MM.1S (cell line): ENCODE measurements at regions not wholly inside any gene's neighbourhood (a gene's known extent, or its start where the extent isn't known, plus 50 kb on each side); places are given as distances from the start of the nearest gene placed in this dataset.

Experiments used
- DNase-seq: peaks from one replicate; pipeline ENCODE4 v3.0.0-alpha.2; 2015
- H2AFZ ChIP-seq: fragments of 300-600 bp; sonication (generic); 2 replicates; pipeline ENCODE4 v1.6.0; 2016; ENCODE audit warnings: antibody characterized with exemption, low read length
- H3F3A ChIP-seq: fragments of 300-600 bp; sonication (generic); 2 replicates; pipeline ENCODE4 v1.6.1; 2016; ENCODE audit warnings: mild to moderate bottlenecking, antibody characterized with exemption, low read length, moderate library complexity, mixed read lengths; ENCODE audit not compliant: insufficient read depth
- H3K27ac ChIP-seq: fragments of 300-600 bp; sonication (generic); 2 replicates; pipeline ENCODE4 v1.5.1; 2016; ENCODE audit warnings: mild to moderate bottlenecking, low read length
- H3K27me3 ChIP-seq: fragments of 300-600 bp; sonication (generic); replicated peaks from 2 replicates; pipeline ENCODE4 v1.6.0; 2016; ENCODE audit warnings: low read length; ENCODE audit not compliant: insufficient read depth
- H3K36me3 ChIP-seq: fragments of 300-600 bp; sonication (generic); replicated peaks from 2 replicates; pipeline ENCODE4 v1.6.1; 2016; ENCODE audit warnings: mild to moderate bottlenecking, low read length, mixed read lengths; ENCODE audit not compliant: insufficient read depth
- H3K4me1 ChIP-seq: fragments of 300-600 bp; sonication (generic); 2 replicates; pipeline ENCODE4 v1.6.1; 2016; ENCODE audit warnings: low read length, mixed read lengths
- H3K4me2 ChIP-seq: fragments of 300-600 bp; sonication (generic); 2 replicates; pipeline ENCODE4 v1.6.0; 2016; ENCODE audit warnings: low read depth, low read length
- H3K4me3 ChIP-seq: fragments of 300-600 bp; sonication (generic); 2 replicates; pipeline ENCODE4 v1.5.1; 2016; ENCODE audit warnings: low read length, mixed read lengths
- H3K79me2 ChIP-seq: fragments of 300-600 bp; sonication (generic); 2 replicates; pipeline ENCODE4 v1.6.1; 2016; ENCODE audit warnings: mixed run types, low read length, mixed read lengths
- H3K9ac ChIP-seq: fragments of 300-600 bp; sonication (generic); 2 replicates; pipeline ENCODE4 v1.6.1; 2016; ENCODE audit warnings: low read length, mixed read lengths
- H3K9me2 ChIP-seq: fragments of 300-600 bp; sonication (generic); replicated peaks from 2 replicates; pipeline ENCODE4 v1.6.1; 2016; ENCODE audit warnings: mild to moderate bottlenecking, low read length, mixed read lengths; ENCODE audit not compliant: insufficient read depth
- H3K9me3 ChIP-seq: fragments of 300-600 bp; sonication (generic); replicated peaks from 2 replicates; pipeline ENCODE4 v1.6.1; 2016; ENCODE audit warnings: mild to moderate bottlenecking, low read length, mixed read lengths; ENCODE audit not compliant: insufficient read depth
- H4K20me1 ChIP-seq: fragments of 300-600 bp; sonication (generic); 2 replicates; pipeline ENCODE4 v1.6.1; 2016; ENCODE audit warnings: mild to moderate bottlenecking, low read length, moderate library complexity, mixed read lengths; ENCODE audit not compliant: insufficient read depth
- CTCF ChIP-seq: fragments of 300-600 bp; sonication (generic); IDR thresholded peaks from 2 replicates; pipeline ENCODE4 v1.5.1; 2016; ENCODE audit warnings: antibody characterized with exemption, low read length, mixed read lengths
- EZH2 ChIP-seq: fragments of 300-600 bp; sonication (generic); optimal IDR thresholded peaks from 2 replicates; pipeline ENCODE3; 2017; ENCODE audit warnings: low read depth, mild to moderate bottlenecking, antibody characterized with exemption, low read length, mixed read lengths
- EZH2phosphoT487 ChIP-seq: fragments of 300-600 bp; sonication (generic); IDR thresholded peaks from 2 replicates; pipeline ENCODE4 v1.6.1; 2018; ENCODE audit warnings: antibody characterized with exemption, low read length

DNA sequence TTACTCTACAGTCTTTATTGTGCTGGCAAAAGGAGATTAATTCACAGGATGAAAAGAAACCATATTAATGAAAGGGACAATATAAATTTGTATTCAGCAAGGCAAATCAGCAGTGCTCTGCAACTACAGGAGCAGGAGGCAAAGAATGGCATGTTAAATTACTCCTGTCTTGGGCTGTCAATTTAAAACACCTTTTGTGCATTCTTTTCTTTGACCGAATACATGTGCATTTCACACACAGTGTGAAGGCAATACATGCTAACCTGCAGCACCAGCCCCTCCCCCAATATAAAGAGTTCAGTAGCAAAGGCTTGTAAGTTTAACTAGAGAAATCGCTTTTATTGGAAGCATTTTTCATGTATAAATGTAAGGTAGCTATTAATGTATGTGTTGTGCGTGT is 275.2 kb upstream of the TOPAZ1 start:
- no peak overlapping the region for H3K4me2 ChIP-seq
- H3K27ac ChIP-seq: no peak overlapping the region
- H2AFZ ChIP-seq: no peak overlapping the region
- H3K9me3 ChIP-seq: no peaks in the 10 kb centered on the region
- no peaks in the 10 kb centered on the region for H3F3A ChIP-seq
- H3K9ac ChIP-seq: no peak overlapping the region
- no peaks in the 10 kb centered on the region for H3K9me2 ChIP-seq
- H3K36me3 ChIP-seq: no peaks in the 10 kb centered on the region
- H3K4me1 ChIP-seq: no peaks in the 10 kb centered on the region
- H3K79me2 ChIP-seq: no peaks in the 10 kb centered on the region
- no peak for DNase-seq
- no peak overlapping the region for H3K4me3 ChIP-seq
- H4K20me1 ChIP-seq: no peaks in the 10 kb centered on the region
- H3K27me3 ChIP-seq: no peaks in the 10 kb centered on the region
- no peak for TF ChIP-seq CTCF
- TF ChIP-seq EZH2phosphoT487: no peak
- no peak for TF ChIP-seq EZH2

DNA sequence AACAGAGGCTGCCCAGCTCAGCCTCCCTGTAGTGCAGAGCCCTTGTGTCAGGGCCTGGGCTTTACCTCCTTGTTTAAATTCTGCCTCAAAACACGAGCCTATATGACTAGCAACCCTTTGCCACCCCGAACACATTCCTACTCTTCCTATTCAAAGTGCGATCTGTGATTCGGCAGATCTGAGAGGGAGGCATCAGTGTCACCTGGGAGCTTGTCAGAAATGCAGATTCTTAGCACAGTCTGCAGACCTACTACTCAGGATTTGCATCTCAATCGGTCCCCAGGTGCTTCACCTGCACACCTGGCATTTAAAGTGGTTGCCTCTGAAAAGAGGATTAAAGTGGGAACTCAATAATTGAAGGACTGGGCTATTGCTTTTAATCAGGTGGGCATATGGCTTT is 273.2 kb upstream of the TOPAZ1 start:
- H3K9ac ChIP-seq: no peak overlapping the region
- H3K4me2 ChIP-seq: no peak overlapping the region
- TF ChIP-seq EZH2 (no peak), EZH2phosphoT487 (no peak), CTCF (no peak)
- H3K36me3 ChIP-seq: no peaks in the 10 kb centered on the region
- H3F3A ChIP-seq: no peaks in the 10 kb centered on the region
- no peak overlapping the region for H2AFZ ChIP-seq
- no peaks in the 10 kb centered on the region for H3K79me2 ChIP-seq
- H3K4me3 ChIP-seq: no peak overlapping the region
- no peaks in the 10 kb centered on the region for H3K9me3 ChIP-seq
- H3K27ac ChIP-seq: no peak overlapping the region
- H3K9me2 ChIP-seq: no peaks in the 10 kb centered on the region
- H3K4me1 ChIP-seq: no peaks in the 10 kb centered on the region
- no peak for DNase-seq
- H4K20me1 ChIP-seq: no peaks in the 10 kb centered on the region
- H3K27me3 ChIP-seq: no peaks in the 10 kb centered on the region

- H3K27me3 ChIP-seq: no peaks in the 10 kb centered on the region
- H3K9me2 ChIP-seq: no peaks in the 10 kb centered on the region
- no peaks in the 10 kb centered on the region for H3F3A ChIP-seq
- no peak overlapping the region for H3K4me3 ChIP-seq
- H3K27ac ChIP-seq: no peak overlapping the region
- H2AFZ ChIP-seq: no peak overlapping the region
- H4K20me1 ChIP-seq: no peaks in the 10 kb centered on the region
- no peaks in the 10 kb centered on the region for H3K9me3 ChIP-seq
- H3K4me1 ChIP-seq: no peaks in the 10 kb centered on the region
- H3K36me3 ChIP-seq: no peaks in the 10 kb centered on the region
- no peaks in the 10 kb centered on the region for H3K79me2 ChIP-seq
- TF ChIP-seq CTCF (no peak), EZH2phosphoT487 (no peak), EZH2 (no peak)
- no peak overlapping the region for H3K9ac ChIP-seq
- no peak overlapping the region for H3K4me2 ChIP-seq
- DNase-seq: no peak
Observed at GRCh38 chr3:43969944-43970343, 271.7 kb upstream of the TOPAZ1 start.

DNA sequence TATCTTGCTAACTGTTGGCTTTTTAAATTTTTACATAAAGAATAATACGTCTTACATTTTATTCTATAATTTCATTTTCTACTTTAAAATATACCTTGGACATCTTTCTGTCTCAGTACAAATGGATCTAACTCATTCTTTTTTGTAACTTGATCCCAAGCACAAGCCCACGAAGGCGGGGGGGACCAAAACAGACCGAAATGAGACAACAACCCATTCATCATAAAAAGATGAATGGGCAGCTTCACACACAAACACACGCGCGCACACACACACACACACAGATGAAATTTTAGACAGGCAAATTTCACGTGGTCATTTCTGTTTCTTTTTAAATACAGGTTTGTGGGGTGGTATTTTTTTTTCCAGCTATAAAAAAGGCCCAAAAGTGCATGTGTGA is 271.3 kb upstream of the TOPAZ1 start:
- no peak for DNase-seq
- Histone ChIP-seq H3K4me1 (no peaks in the 10 kb centered on the region), H3K9me3 (no peaks in the 10 kb centered on the region), H3K79me2 (no peaks in the 10 kb centered on the region), H3F3A (no peaks in the 10 kb centered on the region), H3K27me3 (no peaks in the 10 kb centered on the region), H3K9me2 (no peaks in the 10 kb centered on the region), H3K36me3 (no peaks in the 10 kb centered on the region), H3K4me3 (no peak overlapping the region), H2AFZ (no peak overlapping the region), H4K20me1 (no peaks in the 10 kb centered on the region), H3K4me2 (no peak overlapping the region), H3K27ac (no peak overlapping the region), H3K9ac (no peak overlapping the region)
- TF ChIP-seq CTCF: no peak
- TF ChIP-seq EZH2phosphoT487: no peak
- TF ChIP-seq EZH2: no peak
